Endothelial cell of umbilical vein (primary cell): ENCODE measurements at regions not wholly inside any gene's neighbourhood (a gene's known extent, or its start where the extent isn't known, plus 50 kb on each side); places are given as distances from the start of the nearest gene placed in this dataset.

Experiments used
- BruUV-seq: library from RNA; stranded (reverse); fragments of 400-500 nt; replicated peaks from 2 replicates; lab custom pipeline; 2021; lab: Mats Ljungman, UMichigan
- CTCF ChIA-PET: fragments of 300-600, 350-600 bp; sonication (Branson Sonifier 250); formaldehyde crosslinking; loops from one replicate; lab custom pipeline; 2021; ENCODE audit warnings: antibody characterized with exemption, inconsistent platforms; lab: Charles Lee
- POLR2A ChIA-PET: fragments of 300-600, 350-600 bp; sonication (Branson Sonifier 250); formaldehyde crosslinking; loops from one replicate; lab custom pipeline; 2021; ENCODE audit warnings: antibody characterized with exemption, inconsistent platforms; lab: Charles Lee
- DNase-seq: peaks from one replicate; pipeline ENCODE4 v3.0.0-alpha.2; 2011; ENCODE audit warnings: low read depth, low spot score
- FAIRE-seq: peaks from 2 replicates; lab custom pipeline; 2011; peaks lifted over from hg19 to GRCh38; lab: Jason Lieb, UNC
- H2AFZ ChIP-seq: 2 replicates; pipeline ENCODE4 v1.6.0; 2012; ENCODE audit warnings: low read depth, low read length, control low read depth, inconsistent platforms
- H3K27ac ChIP-seq: 2 replicates; pipeline ENCODE4 v1.5.1; 2011; ENCODE audit warnings: low read depth, mild to moderate bottlenecking, control low read depth, low read length, moderate library complexity; ENCODE audit not compliant: insufficient read depth
- H3K27me3 ChIP-seq, 2 experiments: 2 replicates each; pipeline versions ENCODE4 v1.6.0 to v1.6.1; 2011; ENCODE audit warnings: low read length in 2 of 2, mixed read lengths in 1 of 2; ENCODE audit not compliant: control insufficient read depth in 2 of 2, insufficient read depth in 2 of 2
- H3K36me3 ChIP-seq, 2 experiments: 2 replicates in 1 of 2; 3 replicates in 1 of 2; pipeline ENCODE4 v1.5.1; 2011; ENCODE audit warnings: low read length in 2 of 2, mild to moderate bottlenecking in 1 of 2, moderate library complexity in 1 of 2; ENCODE audit not compliant: control insufficient read depth in 2 of 2, insufficient read depth in 2 of 2; ENCODE audit errors: extremely low read depth in 1 of 2
- H3K4me1 ChIP-seq: 3 replicates; pipeline ENCODE4 v1.5.1; 2011; ENCODE audit warnings: mild to moderate bottlenecking, low read length; ENCODE audit not compliant: control insufficient read depth, insufficient read depth; ENCODE audit errors: extremely low read depth
- H3K4me2 ChIP-seq: 2 replicates; pipeline ENCODE4 v1.6.1; 2011; ENCODE audit warnings: low read length, control low read depth, mixed read lengths; ENCODE audit not compliant: insufficient read depth
- H3K4me3 ChIP-seq, 3 experiments: fragments of 200-600 bp in 1 of 3; sonication (generic), shearing (Covaris generic) in 1 of 3; replicated peaks in 1 of 3; 2 replicates each; pipeline ENCODE4 v1.5.1; 2011 to 2016; ENCODE audit warnings: control low read depth in 3 of 3, low read length in 3 of 3, mild to moderate bottlenecking in 2 of 3, inconsistent platforms in 1 of 3, low read depth in 1 of 3, moderate library complexity in 1 of 3; ENCODE audit not compliant: insufficient read depth in 1 of 3
- H3K79me2 ChIP-seq: 2 replicates; pipeline ENCODE4 v1.6.0; 2012; ENCODE audit warnings: low read length, inconsistent platforms; ENCODE audit not compliant: control insufficient read depth, insufficient read depth
- H3K9ac ChIP-seq: replicated peaks from 2 replicates; pipeline ENCODE3; 2011; ENCODE audit warnings: low read length, control low read depth; ENCODE audit not compliant: insufficient read depth; ENCODE audit errors: extremely low read depth
- H3K9me1 ChIP-seq: replicated peaks from 3 replicates; pipeline ENCODE4 v1.6.0; 2011; ENCODE audit warnings: mild to moderate bottlenecking, low read length; ENCODE audit not compliant: control insufficient read depth, insufficient read depth; ENCODE audit errors: extremely low read depth
- H3K9me3 ChIP-seq: replicated peaks from 2 replicates; pipeline ENCODE4 v1.5.1; 2012; ENCODE audit warnings: low read length, inconsistent platforms; ENCODE audit not compliant: control insufficient read depth, insufficient read depth
- H4K20me1 ChIP-seq: replicated peaks from 2 replicates; pipeline ENCODE3; 2011; ENCODE audit warnings: mild to moderate bottlenecking, low read length; ENCODE audit not compliant: control insufficient read depth, insufficient read depth; ENCODE audit errors: extremely low read depth
- CTCF ChIP-seq, 2 donors: IDR thresholded peaks; 1 replicate in 1 of 2; 2 replicates in 1 of 2; pipeline ENCODE4 v1.5.1; 2011; ENCODE audit warnings: low read length in 2 of 2, mild to moderate bottlenecking in 2 of 2, moderate library complexity in 2 of 2, control low read depth in 1 of 2, inconsistent platforms in 1 of 2, low read depth in 1 of 2; ENCODE audit not compliant: insufficient read depth in 1 of 2; ENCODE audit errors: extremely low read depth in 1 of 2
- EZH2 ChIP-seq: IDR thresholded peaks from 2 replicates; pipeline ENCODE4 v1.6.1; 2012; ENCODE audit warnings: borderline replicate concordance, low read depth, mild to moderate bottlenecking, moderate library complexity, low read length, inconsistent platforms; ENCODE audit not compliant: severe bottlenecking
- FOS ChIP-seq: IDR thresholded peaks from 2 replicates; pipeline ENCODE4 v1.6.1; 2011; ENCODE audit warnings: mild to moderate bottlenecking, low read length, moderate library complexity, borderline replicate concordance; ENCODE audit not compliant: insufficient read depth
- GATA2 ChIP-seq: IDR thresholded peaks from 2 replicates; pipeline ENCODE4 v1.7.0; 2011; ENCODE audit warnings: low read depth, mild to moderate bottlenecking, moderate library complexity, mixed read lengths, low read length; ENCODE audit not compliant: insufficient read length, insufficient read depth
- JUN ChIP-seq: IDR thresholded peaks from 2 replicates; pipeline ENCODE4 v1.6.1; 2011; ENCODE audit warnings: borderline replicate concordance, low read depth; ENCODE audit not compliant: insufficient read length, insufficient read depth
- MAX ChIP-seq: IDR thresholded peaks from 2 replicates; pipeline ENCODE4 v1.6.1; 2011; ENCODE audit not compliant: insufficient read depth, insufficient read length
- POLR2A ChIP-seq: IDR thresholded peaks from 2 replicates; pipeline ENCODE4 v1.6.1; 2012; ENCODE audit warnings: low read depth, mild to moderate bottlenecking, control low read depth, low read length
- POLR2AphosphoS5 ChIP-seq: IDR thresholded peaks from 2 replicates; pipeline ENCODE4 v1.6.1; 2012; ENCODE audit warnings: low read depth, mild to moderate bottlenecking, control low read depth, low read length, moderate library complexity; ENCODE audit not compliant: insufficient read depth
- dilution Hi-C: fragments of 300-500 bp; cut with MboI; formaldehyde crosslinking; loops from one replicate; pipeline ENCODE4 v1.15.0; 2019; ENCODE audit warnings: low sequenced_read_pairs; ENCODE audit not compliant: extremely low pct_ligation_motif_present
- intact Hi-C: fragments of 100-400 bp; cut with micrococcal nuclease; formaldehyde crosslinking; loops from one replicate; pipeline ENCODE4 v1.10.0; 2022

- FAIRE-seq (no peak), DNase-seq (no peak)
- H2AFZ ChIP-seq, result no peak overlapping the region
- H4K20me1 ChIP-seq, result no peaks in the 10 kb centered on the region
- no peak overlapping the region for H3K9ac ChIP-seq
- ChIA-PET POLR2A (no interaction called here), CTCF (no interaction called here)
- intact Hi-C loops, result no loop called here
- H3K4me2 ChIP-seq, result no peak overlapping the region
- H3K4me3 ChIP-seq, result no peak overlapping the region
- H3K9me1 ChIP-seq, result no peaks in the 10 kb centered on the region
- H3K4me1 ChIP-seq, result no peaks in the 10 kb centered on the region
- no peaks in the 10 kb centered on the region for H3K9me3 ChIP-seq
- no peaks in the 10 kb centered on the region for H3K36me3 ChIP-seq
- H3K79me2 ChIP-seq, result no peaks in the 10 kb centered on the region
- no TSS peak for BruUV-seq
- no peak overlapping the region for H3K27ac ChIP-seq
- no peaks in the 10 kb centered on the region for H3K27me3 ChIP-seq
- TF ChIP-seq GATA2, result no peak
- TF ChIP-seq POLR2A, result no peak
- TF ChIP-seq CTCF (IDR thresholded peaks at IDR 0.05; ENCODE audit: extremely low read depth in 1 of 2, insufficient read depth in 1 of 2, low read depth in 1 of 2, low read length in 2 of 2), result no peak
- dilution Hi-C loops, result no loop called here
Observed at GRCh38 chr22:49042066-49042465, 785.6 kb downstream of the BRD1 start.

- no peak for DNase-seq
- Histone ChIP-seq H3K4me3 (no peak overlapping the region), H3K79me2 (no peaks in the 10 kb centered on the region), H4K20me1 (no peaks in the 10 kb centered on the region), H3K4me2 (no peak overlapping the region), H3K4me1 (no peaks in the 10 kb centered on the region), H3K36me3 (no peaks in the 10 kb centered on the region), H3K9ac (no peak overlapping the region), H2AFZ (no peak overlapping the region), H3K9me3 (peaks cover 2% of the 10 kb centered on the region), H3K9me1 (no peaks in the 10 kb centered on the region), H3K27me3 (no peaks in the 10 kb centered on the region), H3K27ac (no peak overlapping the region)
- intact Hi-C loops, result no loop called here
- no peak for FAIRE-seq
- TF ChIP-seq JUN (no peak), MAX (no peak), POLR2AphosphoS5 (no peak), FOS (no peak), EZH2 (no peak), CTCF (IDR thresholded peaks at IDR 0.05; ENCODE audit: extremely low read depth in 1 of 2, insufficient read depth in 1 of 2, low read depth in 1 of 2, low read length in 2 of 2) (no peak)
- no TSS peak for BruUV-seq
- CTCF ChIA-PET, result no interaction called here
- dilution Hi-C loops, result no loop called here
- POLR2A ChIA-PET, result no interaction called here
Observed at GRCh38 chr22:49040754-49041467, 786.8 kb downstream of the BRD1 start.
